GM12878 (cell line): ENCODE measurements at regions not wholly inside any gene's neighbourhood (a gene's known extent, or its start where the extent isn't known, plus 50 kb on each side); places are given as distances from the start of the nearest gene placed in this dataset.

Experiments used
- ATAC-seq: fragments of 200-7000 bp; cut with Tn5 transposase; 3 replicates; pipeline ENCODE4 v1.9.1; 2020; ENCODE audit warnings: mild to moderate bottlenecking, moderate library complexity
- BruUV-seq: library from RNA; stranded (reverse); fragments of 400-500 nt; replicated peaks from 2 replicates; lab custom pipeline; 2021; lab: Mats Ljungman, UMichigan
- CTCF ChIA-PET: fragments of 300-600 bp; sonication (Branson Sonifier 250); formaldehyde crosslinking; extraction: SDS; loops from one replicate; lab custom pipeline; 2021; ENCODE audit warnings: inconsistent platforms; lab: Yijun Ruan, JAX
- POLR2A ChIA-PET: fragments of 350-600 bp; formaldehyde crosslinking; extraction: SDS; loops from one replicate; lab custom pipeline; 2021; ENCODE audit warnings: inconsistent platforms; lab: Charles Lee
- RAD21 ChIA-PET: fragments of 300-600 bp; sonication (Branson Sonifier 250); formaldehyde crosslinking; loops from one replicate; lab custom pipeline; 2023; ENCODE audit warnings: antibody characterized with exemption; ENCODE audit not compliant: unreplicated experiment; lab: Charles Lee
- SMC1A ChIA-PET: fragments of 300-600 bp; sonication (Branson Sonifier 250); formaldehyde crosslinking; loops from one replicate; lab custom pipeline; 2023; ENCODE audit not compliant: unreplicated experiment, uncharacterized antibody; lab: Charles Lee
- DNase-seq: peaks from one replicate; pipeline ENCODE4 v3.0.0-alpha.2; 2011; ENCODE audit warnings: low read depth, low spot score
- FAIRE-seq: peaks from 3 replicates; lab custom pipeline; 2011; peaks lifted over from hg19 to GRCh38; lab: Jason Lieb, UNC
- H2AFZ ChIP-seq: 2 replicates; pipeline ENCODE4 v1.6.0; 2011; ENCODE audit warnings: low read depth, low read length, control low read depth; ENCODE audit not compliant: control insufficient read depth
- H3K27ac ChIP-seq: 2 replicates; pipeline ENCODE4 v1.5.1; 2011; ENCODE audit warnings: control low read depth; ENCODE audit not compliant: control insufficient read depth, insufficient read depth
- H3K27me3 ChIP-seq, 2 experiments: replicated peaks in 1 of 2; 2 replicates each; pipeline versions ENCODE4 v1.6.0 to v1.6.1; 2011; ENCODE audit warnings: low read length in 1 of 2; ENCODE audit not compliant: control insufficient read depth in 2 of 2, insufficient read depth in 2 of 2
- H3K36me3 ChIP-seq, 2 experiments: 2 replicates each; pipeline ENCODE4 v1.5.1; 2011; ENCODE audit warnings: low read length in 1 of 2; ENCODE audit not compliant: control insufficient read depth in 2 of 2, insufficient read depth in 2 of 2
- H3K4me1 ChIP-seq: 2 replicates; pipeline ENCODE4 v1.6.1; 2011; ENCODE audit warnings: mild to moderate bottlenecking, low read length, moderate library complexity, mixed read lengths; ENCODE audit not compliant: control insufficient read depth, insufficient read depth
- H3K4me2 ChIP-seq: 2 replicates; pipeline ENCODE4 v1.6.0; 2011; ENCODE audit warnings: control low read depth; ENCODE audit not compliant: control insufficient read depth, insufficient read depth
- H3K4me3 ChIP-seq: fragments of 200-600 bp; sonication (generic); 2 replicates; pipeline ENCODE4 v1.5.1; 2016
- H3K79me2 ChIP-seq: 2 replicates; pipeline ENCODE4 v1.6.0; 2011; ENCODE audit warnings: low read length; ENCODE audit not compliant: control insufficient read depth, insufficient read depth
- H3K9ac ChIP-seq: 2 replicates; pipeline ENCODE4 v1.8.0; 2011; ENCODE audit warnings: low read length, control low read depth, mixed read lengths; ENCODE audit not compliant: control insufficient read depth, insufficient read depth
- H3K9me3 ChIP-seq: replicated peaks from 3 replicates; pipeline ENCODE4 v1.5.1; 2011; ENCODE audit warnings: mild to moderate bottlenecking, low read length; ENCODE audit not compliant: control insufficient read depth, insufficient read depth
- H4K20me1 ChIP-seq: 2 replicates; pipeline ENCODE4 v1.6.0; 2011; ENCODE audit not compliant: control insufficient read depth, insufficient read depth
- FOXM1 ChIP-seq: IDR thresholded peaks from 2 replicates; pipeline ENCODE4 v1.6.1; 2012; ENCODE audit warnings: low read depth, mild to moderate bottlenecking, inconsistent platforms, low read length, moderate library complexity
- GATAD2B ChIP-seq: fragments of 450-650 bp; conservative IDR thresholded peaks from 2 replicates; pipeline ENCODE4 v1.6.1; 2017; ENCODE audit warnings: low read depth, mild to moderate bottlenecking, moderate library complexity
- MAX ChIP-seq: IDR thresholded peaks from 2 replicates; pipeline ENCODE4 v1.6.1; 2012; ENCODE audit warnings: low read depth, low read length, improper control_type of control experiment
- NBN ChIP-seq: fragments of 450-650 bp; IDR thresholded peaks from 2 replicates; pipeline ENCODE4 v1.6.1; 2016
- NFXL1 ChIP-seq: fragments of 450-650 bp; IDR thresholded peaks from 2 replicates; pipeline ENCODE4 v1.6.1; 2017; ENCODE audit warnings: antibody characterized with exemption, mild to moderate bottlenecking, borderline replicate concordance
- WGBS: methylation state at CpG from one replicate; pipeline ENCODE4 v1.1.6; 2016; ENCODE audit warnings: low lambda C conversion rate; ENCODE audit not compliant: insufficient replicate concordance, insufficient coverage; ENCODE audit errors: missing lambda C conversion rate; 5-methylcytosine and 5-hydroxymethylcytosine counted together
- in situ Hi-C: fragments of 300-500 bp; cut with MboI; formaldehyde crosslinking; loops from 9 replicates; pipeline ENCODE4 v1.14.3; 2018; ENCODE audit warnings: mixed read lengths
- intact Hi-C: fragments of 100-400 bp; cut with micrococcal nuclease; formaldehyde crosslinking; loops from one replicate; pipeline ENCODE4 v1.14.2; 2022; ENCODE audit not compliant: unreplicated experiment
- TF ChIP-seq, protein P1 (sequence below): fragments of 450-650 bp; IDR thresholded peaks from 2 replicates; pipeline ENCODE4 v1.6.1; 2017; ENCODE audit warnings: mild to moderate bottlenecking
- TF ChIP-seq, protein P2 (sequence below): fragments of 450-650 bp; IDR thresholded peaks from 2 replicates; pipeline ENCODE4 v1.6.1; 2016; ENCODE audit warnings: mild to moderate bottlenecking, moderate library complexity, borderline replicate concordance

DNA sequence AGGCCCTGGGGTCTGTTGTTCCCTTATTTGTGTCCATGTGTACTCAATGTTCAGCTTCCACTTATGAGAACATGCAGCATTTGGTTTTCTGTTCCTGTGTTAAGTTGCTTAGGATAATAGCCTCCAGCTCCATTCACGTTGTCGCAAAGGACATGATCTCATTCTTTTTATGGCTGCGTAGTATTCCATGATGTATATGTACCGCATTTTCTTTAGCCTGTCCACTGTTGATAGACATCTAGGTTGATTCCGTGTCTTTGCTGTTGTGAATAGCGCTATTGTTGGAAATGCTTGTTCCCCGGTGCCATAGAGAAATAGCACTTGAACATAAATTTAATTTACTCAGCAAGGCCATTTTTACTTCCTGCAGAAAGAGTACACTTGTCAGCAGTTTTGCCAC, 51.3 kb upstream of the EPAS1 start:
- intact Hi-C loops: loop anchor here (1.0 kb wide), 1 partner anchor 16 kb away; no protein-coding TSS in a partner anchor
- no peak overlapping the region for H3K4me3 ChIP-seq
- 72% methylated on average over 7 of the region's 7 CpGs for WGBS
- no peak for TF ChIP-seq MAX
- TF ChIP-seq, protein P1, sequence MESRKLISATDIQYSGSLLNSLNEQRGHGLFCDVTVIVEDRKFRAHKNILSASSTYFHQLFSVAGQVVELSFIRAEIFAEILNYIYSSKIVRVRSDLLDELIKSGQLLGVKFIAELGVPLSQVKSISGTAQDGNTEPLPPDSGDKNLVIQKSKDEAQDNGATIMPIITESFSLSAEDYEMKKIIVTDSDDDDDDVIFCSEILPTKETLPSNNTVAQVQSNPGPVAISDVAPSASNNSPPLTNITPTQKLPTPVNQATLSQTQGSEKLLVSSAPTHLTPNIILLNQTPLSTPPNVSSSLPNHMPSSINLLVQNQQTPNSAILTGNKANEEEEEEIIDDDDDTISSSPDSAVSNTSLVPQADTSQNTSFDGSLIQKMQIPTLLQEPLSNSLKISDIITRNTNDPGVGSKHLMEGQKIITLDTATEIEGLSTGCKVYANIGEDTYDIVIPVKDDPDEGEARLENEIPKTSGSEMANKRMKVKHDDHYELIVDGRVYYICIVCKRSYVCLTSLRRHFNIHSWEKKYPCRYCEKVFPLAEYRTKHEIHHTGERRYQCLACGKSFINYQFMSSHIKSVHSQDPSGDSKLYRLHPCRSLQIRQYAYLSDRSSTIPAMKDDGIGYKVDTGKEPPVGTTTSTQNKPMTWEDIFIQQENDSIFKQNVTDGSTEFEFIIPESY: 0 out of 2 replicates have a peak, but pooled peaks have one; percentile 53
- TF ChIP-seq, all 136 proteins: peak for 1
- Histone ChIP-seq H3K4me1 (no peaks in the 10 kb centered on the region), H3K27ac (no peak overlapping the region), H3K4me2 (no peak overlapping the region), H2AFZ (no peak overlapping the region), H3K27me3 (no peaks in the 10 kb centered on the region), H3K79me2 (no peaks in the 10 kb centered on the region), H3K36me3 (no peaks in the 10 kb centered on the region), H3K9ac (no peak overlapping the region), H3K9me3 (no peaks in the 10 kb centered on the region; the same call in 2 of the 3 replicates), H4K20me1 (no peaks in the 10 kb centered on the region)
- DNase-seq (no peak), FAIRE-seq (peak; percentile 74), ATAC-seq (no peak)
- ChIA-PET RAD21 (interaction anchor here (1.3 to 2.7 kb wide), 3 partner anchors 10 to 73 kb away, joined by 7 to 33 read pairs (median 8); no protein-coding TSS in a partner anchor), POLR2A (interaction anchor here (1.1 to 1.9 kb wide), 2 partner anchors 15 to 20 kb away, joined by 3 to 6 read pairs; no protein-coding TSS in a partner anchor), SMC1A (interaction anchor here (0.9 to 3.3 kb wide), 4 partner anchors 16 to 35 kb away, joined by 3 to 49 read pairs (median 7); no protein-coding TSS in a partner anchor), CTCF (interaction anchor here (1.3 to 3.0 kb wide), 3 partner anchors 14 to 120 kb away, joined by 3 to 14 read pairs (median 6); no protein-coding TSS in a partner anchor)
- no TSS peak for BruUV-seq
- in situ Hi-C loops: no loop called here

- Histone ChIP-seq H3K9ac (no peak overlapping the region), H3K27me3 (no peaks in the 10 kb centered on the region), H2AFZ (no peak overlapping the region), H3K4me2 (no peak overlapping the region), H3K36me3 (no peaks in the 10 kb centered on the region), H3K4me3 (no peak overlapping the region), H3K4me1 (no peaks in the 10 kb centered on the region), H3K27ac (no peak overlapping the region), H4K20me1 (no peaks in the 10 kb centered on the region), H3K9me3 (no peaks in the 10 kb centered on the region; the same call in 2 of the 3 replicates), H3K79me2 (no peaks in the 10 kb centered on the region)
- intact Hi-C loops: loop anchor here (1.0 kb wide), 1 partner anchor 16 kb away; no protein-coding TSS in a partner anchor
- DNase-seq (peak; percentile 68), FAIRE-seq (peak; percentile 23), ATAC-seq (peak; percentile 98)
- ChIA-PET RAD21 (interaction anchor here (1.0 to 2.7 kb wide), 10 partner anchors 10 to 184 kb away, joined by 3 to 33 read pairs (median 4); partner anchors contain the start of gene EPAS1), SMC1A (interaction anchor here (0.8 to 3.3 kb wide), 21 partner anchors 11 to 253 kb away, joined by 3 to 49 read pairs (median 5); no protein-coding TSS in a partner anchor), CTCF (interaction anchor here (0.8 to 3.0 kb wide), 13 partner anchors 10 to 226 kb away, joined by 3 to 14 read pairs (median 4); no protein-coding TSS in a partner anchor), POLR2A (interaction anchor here (0.7 to 1.9 kb wide), 6 partner anchors 10 to 167 kb away, joined by 3 to 6 read pairs (median 3); no protein-coding TSS in a partner anchor)
- no TSS peak for BruUV-seq
- in situ Hi-C loops: no loop called here
- 4% methylated on average over 1 of the region's 1 CpG for WGBS
- TF ChIP-seq NBN: peak; percentile 61; the same call in 1 of the 2 replicates
- TF ChIP-seq FOXM1: no peak
- TF ChIP-seq NFXL1: no peak
- TF ChIP-seq, protein P2, sequence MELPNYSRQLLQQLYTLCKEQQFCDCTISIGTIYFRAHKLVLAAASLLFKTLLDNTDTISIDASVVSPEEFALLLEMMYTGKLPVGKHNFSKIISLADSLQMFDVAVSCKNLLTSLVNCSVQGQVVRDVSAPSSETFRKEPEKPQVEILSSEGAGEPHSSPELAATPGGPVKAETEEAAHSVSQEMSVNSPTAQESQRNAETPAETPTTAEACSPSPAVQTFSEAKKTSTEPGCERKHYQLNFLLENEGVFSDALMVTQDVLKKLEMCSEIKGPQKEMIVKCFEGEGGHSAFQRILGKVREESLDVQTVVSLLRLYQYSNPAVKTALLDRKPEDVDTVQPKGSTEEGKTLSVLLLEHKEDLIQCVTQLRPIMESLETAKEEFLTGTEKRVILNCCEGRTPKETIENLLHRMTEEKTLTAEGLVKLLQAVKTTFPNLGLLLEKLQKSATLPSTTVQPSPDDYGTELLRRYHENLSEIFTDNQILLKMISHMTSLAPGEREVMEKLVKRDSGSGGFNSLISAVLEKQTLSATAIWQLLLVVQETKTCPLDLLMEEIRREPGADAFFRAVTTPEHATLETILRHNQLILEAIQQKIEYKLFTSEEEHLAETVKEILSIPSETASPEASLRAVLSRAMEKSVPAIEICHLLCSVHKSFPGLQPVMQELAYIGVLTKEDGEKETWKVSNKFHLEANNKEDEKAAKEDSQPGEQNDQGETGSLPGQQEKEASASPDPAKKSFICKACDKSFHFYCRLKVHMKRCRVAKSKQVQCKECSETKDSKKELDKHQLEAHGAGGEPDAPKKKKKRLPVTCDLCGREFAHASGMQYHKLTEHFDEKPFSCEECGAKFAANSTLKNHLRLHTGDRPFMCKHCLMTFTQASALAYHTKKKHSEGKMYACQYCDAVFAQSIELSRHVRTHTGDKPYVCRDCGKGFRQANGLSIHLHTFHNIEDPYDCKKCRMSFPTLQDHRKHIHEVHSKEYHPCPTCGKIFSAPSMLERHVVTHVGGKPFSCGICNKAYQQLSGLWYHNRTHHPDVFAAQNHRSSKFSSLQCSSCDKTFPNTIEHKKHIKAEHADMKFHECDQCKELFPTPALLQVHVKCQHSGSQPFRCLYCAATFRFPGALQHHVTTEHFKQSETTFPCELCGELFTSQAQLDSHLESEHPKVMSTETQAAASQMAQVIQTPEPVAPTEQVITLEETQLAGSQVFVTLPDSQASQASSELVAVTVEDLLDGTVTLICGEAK: no peak
- TF ChIP-seq GATAD2B: no peak
Observed at GRCh38 chr2:46246790-46247189, 50.4 kb upstream of the EPAS1 start.
